ENCODE measurements at regions not wholly inside any gene's neighbourhood (a gene's known extent, or its start where the extent isn't known, plus 50 kb on each side); places are given as distances from the start of the nearest gene placed in this dataset.
"Not testable (repeated sequence)": the region's sequence is repeated elsewhere in the genome, so short reads cannot be mapped to it uniquely, and the experiment has no call there.

GRCh38 chr6:8170245-8170644 lies 67.9 kb upstream of the EEF1E1 start:
- DNase-seq (no peak), ATAC-seq (no peak)
- Histone ChIP-seq H3K27ac (no peak overlapping the region), H3K4me3 (no peak overlapping the region), H3K27me3 (no peaks in the 10 kb centered on the region), H3K36me3 (no peaks in the 10 kb centered on the region), H3K4me1 (no peaks in the 10 kb centered on the region), H3K9me3 (no peaks in the 10 kb centered on the region)
- intact Hi-C loops (cut with DNase I), result no loop called here
- WGBS, 4 donors, result 74 to 96% (median 92%) methylated on average over 3 of the region's 3 CpGs
- TF ChIP-seq, protein P1, sequence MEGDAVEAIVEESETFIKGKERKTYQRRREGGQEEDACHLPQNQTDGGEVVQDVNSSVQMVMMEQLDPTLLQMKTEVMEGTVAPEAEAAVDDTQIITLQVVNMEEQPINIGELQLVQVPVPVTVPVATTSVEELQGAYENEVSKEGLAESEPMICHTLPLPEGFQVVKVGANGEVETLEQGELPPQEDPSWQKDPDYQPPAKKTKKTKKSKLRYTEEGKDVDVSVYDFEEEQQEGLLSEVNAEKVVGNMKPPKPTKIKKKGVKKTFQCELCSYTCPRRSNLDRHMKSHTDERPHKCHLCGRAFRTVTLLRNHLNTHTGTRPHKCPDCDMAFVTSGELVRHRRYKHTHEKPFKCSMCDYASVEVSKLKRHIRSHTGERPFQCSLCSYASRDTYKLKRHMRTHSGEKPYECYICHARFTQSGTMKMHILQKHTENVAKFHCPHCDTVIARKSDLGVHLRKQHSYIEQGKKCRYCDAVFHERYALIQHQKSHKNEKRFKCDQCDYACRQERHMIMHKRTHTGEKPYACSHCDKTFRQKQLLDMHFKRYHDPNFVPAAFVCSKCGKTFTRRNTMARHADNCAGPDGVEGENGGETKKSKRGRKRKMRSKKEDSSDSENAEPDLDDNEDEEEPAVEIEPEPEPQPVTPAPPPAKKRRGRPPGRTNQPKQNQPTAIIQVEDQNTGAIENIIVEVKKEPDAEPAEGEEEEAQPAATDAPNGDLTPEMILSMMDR (IDR thresholded peaks at IDR 0.05), result no peak
- no peak for TF ChIP-seq POLR2A (IDR thresholded peaks at IDR 0.05)

DNA sequence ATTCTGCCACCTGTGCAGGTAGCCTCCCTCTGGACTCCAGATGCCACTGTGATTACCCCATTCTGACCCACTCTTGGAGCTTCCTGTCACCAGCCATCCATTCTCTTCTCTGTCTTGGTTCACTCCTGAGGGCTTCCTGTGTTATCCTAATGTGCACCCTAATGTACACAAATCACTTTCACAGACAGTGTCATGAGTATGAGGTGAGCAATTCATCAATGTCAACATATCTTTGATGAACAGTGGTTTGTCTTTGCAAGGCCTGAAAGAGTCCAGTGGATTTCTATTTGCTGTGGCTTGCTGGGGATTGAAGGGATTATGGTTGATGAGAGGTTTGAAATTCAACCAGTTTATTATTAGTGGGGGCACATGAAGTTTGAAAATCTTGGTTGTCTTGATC lies 63.8 kb upstream of the EEF1E1 start:
- DNase-seq (no peak), ATAC-seq (no peak)
- H3K27me3 ChIP-seq, result no peaks in the 10 kb centered on the region
- H3K36me3 ChIP-seq, result no peaks in the 10 kb centered on the region
- no peak overlapping the region for H3K4me3 ChIP-seq
- H3K9me3 ChIP-seq, result no peaks in the 10 kb centered on the region
- intact Hi-C loops (cut with DNase I), result no loop called here
- no peaks in the 10 kb centered on the region for H3K4me1 ChIP-seq
- no peak overlapping the region for H3K27ac ChIP-seq
- TF ChIP-seq POLR2A (IDR thresholded peaks at IDR 0.05), result no peak
- TF ChIP-seq, protein P1 (IDR thresholded peaks at IDR 0.05), result no peak

GRCh38 chr6:8165008-8165407 lies 62.7 kb upstream of the EEF1E1 start:
- H3K27me3 ChIP-seq; H3K4me3 ChIP-seq; H3K36me3 ChIP-seq; DNase-seq; intact Hi-C loops (cut with DNase I); H3K9me3 ChIP-seq; H3K27ac ChIP-seq; H3K4me1 ChIP-seq; ATAC-seq: not testable (repeated sequence)
- 85 to 90% (median 87%) methylated on average over 17 of the region's 17 CpGs for WGBS, 4 donors

GRCh38 chr6:8164281-8164680 lies 61.9 kb upstream of the EEF1E1 start:
- WGBS, 4 donors, result 92 to 97% (median 95%) methylated on average over 26 to 29 of the region's 29 CpGs

DNA sequence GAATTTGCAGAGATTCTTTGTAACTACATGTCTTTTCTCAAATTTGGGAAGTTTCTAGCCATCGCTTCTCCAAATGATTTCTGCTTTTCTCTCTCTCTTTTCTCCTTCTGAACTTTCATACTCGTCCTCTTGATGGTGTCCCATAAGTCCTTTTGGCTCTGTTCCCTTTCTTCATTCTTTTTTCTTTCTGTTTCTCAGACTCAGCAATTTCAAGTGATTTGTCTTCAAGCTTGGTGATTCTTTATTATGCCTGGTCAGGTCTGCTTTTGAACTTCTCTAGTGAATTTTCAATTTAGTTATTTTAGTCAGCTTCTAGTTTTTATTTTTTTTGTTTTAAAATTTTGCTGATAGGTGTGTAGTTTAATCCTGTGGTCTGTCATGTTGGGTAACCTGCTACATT lies 57.6 kb upstream of the EEF1E1 start:
- DNase-seq (no peak), ATAC-seq (no peak)
- Histone ChIP-seq H3K27me3 (no peaks in the 10 kb centered on the region), H3K9me3 (peaks cover 0 to 12% (median 0%) of the 10 kb centered on the region in 12 donors), H3K4me3 (no peak overlapping the region), H3K27ac (no peak overlapping the region), H3K4me1 (no peaks in the 10 kb centered on the region), H3K36me3 (no peaks in the 10 kb centered on the region)
- intact Hi-C loops (cut with DNase I), result no loop called here
- WGBS, 4 donors, result 65 to 74% (median 66%) methylated on average over 2 of the region's 2 CpGs
- TF ChIP-seq POLR2A (IDR thresholded peaks at IDR 0.05), result no peak
- TF ChIP-seq, protein P1 (IDR thresholded peaks at IDR 0.05), result no peak

More at GRCh38 chr6:8164281-8164680, 61.9 kb upstream of the EEF1E1 start:
- H3K4me1 ChIP-seq; H3K9me3 ChIP-seq; intact Hi-C loops (cut with DNase I); H3K36me3 ChIP-seq; ATAC-seq; H3K27me3 ChIP-seq; DNase-seq; H3K27ac ChIP-seq; H3K4me3 ChIP-seq: not testable (repeated sequence)
